GM23338 (cell line): ENCODE measurements at regions not wholly inside any gene's neighbourhood (a gene's known extent, or its start where the extent isn't known, plus 50 kb on each side); places are given as distances from the start of the nearest gene placed in this dataset.

Source experiments
- ATAC-seq: fragments of 200-7000 bp; cut with Tn5 transposase; 3 replicates; pipeline ENCODE4 v1.9.1; 2020
- DNase-seq: peaks from one replicate; pipeline ENCODE4 v3.0.0-alpha.2; 2015; ENCODE audit warnings: low spot score
- H2AFZ ChIP-seq: fragments of 200-600 bp; sonication (generic); 2 replicates; pipeline ENCODE4 v1.8.0; 2016; ENCODE audit warnings: antibody characterized with exemption, mild to moderate bottlenecking, moderate library complexity
- H3F3A ChIP-seq: fragments of 200-600 bp; sonication (generic); replicated peaks from 2 replicates; pipeline ENCODE4 v1.8.0; 2017; ENCODE audit warnings: antibody characterized with exemption, mixed run types, low read depth
- H3K27ac ChIP-seq: fragments of 200-600 bp; sonication (generic); 2 replicates; pipeline ENCODE4 v1.6.1; 2016; ENCODE audit warnings: low read depth
- H3K27me3 ChIP-seq: fragments of 200-600 bp; sonication (generic); 2 replicates; pipeline ENCODE4 v1.8.0; 2016; ENCODE audit warnings: mild to moderate bottlenecking, mixed run types, moderate library complexity; ENCODE audit not compliant: insufficient read depth
- H3K36me3 ChIP-seq: fragments of 200-600 bp; sonication (generic); 2 replicates; pipeline ENCODE4 v1.8.0; 2016; ENCODE audit warnings: mild to moderate bottlenecking; ENCODE audit not compliant: insufficient read depth
- H3K4me1 ChIP-seq: fragments of 200-600 bp; sonication (generic); 2 replicates; pipeline ENCODE4 v1.8.0; 2016; ENCODE audit warnings: mild to moderate bottlenecking, moderate library complexity; ENCODE audit not compliant: insufficient read depth
- H3K4me2 ChIP-seq: fragments of 200-600 bp; sonication (generic); 2 replicates; pipeline ENCODE4 v1.7.1; 2017; ENCODE audit warnings: mixed run types
- H3K4me3 ChIP-seq: fragments of 200-600 bp; sonication (generic); 2 replicates; pipeline ENCODE4 v1.6.1; 2016; ENCODE audit warnings: mixed run types
- H3K79me2 ChIP-seq: fragments of 200-600 bp; sonication (generic); replicated peaks from 2 replicates; pipeline ENCODE4 v1.8.0; 2017; ENCODE audit warnings: mild to moderate bottlenecking; ENCODE audit not compliant: insufficient read depth
- H3K9me2 ChIP-seq: fragments of 200-600 bp; sonication (generic); 2 replicates; pipeline ENCODE4 v1.8.0; 2017; ENCODE audit not compliant: insufficient read depth
- H4K20me1 ChIP-seq: fragments of 200-600 bp; sonication (generic); replicated peaks from 2 replicates; pipeline ENCODE4 v1.8.0; 2017; ENCODE audit warnings: mild to moderate bottlenecking; ENCODE audit not compliant: insufficient read depth
- H3K27ac Mint-ChIP-seq: 2 replicates; pipeline ENCODE4 v1.8.0; 2020; ENCODE audit warnings: inconsistent platforms, mild to moderate bottlenecking, moderate library complexity, mixed read lengths
- H3K27me3 Mint-ChIP-seq: 3 replicates; pipeline ENCODE4 v1.8.0; 2022; ENCODE audit warnings: low read depth, mild to moderate bottlenecking, moderate library complexity, mixed read lengths, inconsistent platforms; ENCODE audit not compliant: insufficient read depth, poor library complexity
- H3K36me3 Mint-ChIP-seq: 3 replicates; pipeline ENCODE4 v1.8.0; 2021; ENCODE audit warnings: low read depth, mild to moderate bottlenecking, inconsistent platforms, moderate library complexity, mixed read lengths
- H3K4me1 Mint-ChIP-seq: 3 replicates; pipeline ENCODE4 v1.8.0; 2020; ENCODE audit warnings: mild to moderate bottlenecking, inconsistent platforms, mixed read lengths
- H3K4me3 Mint-ChIP-seq: 3 replicates; pipeline ENCODE4 v1.8.0; 2021; ENCODE audit warnings: moderate library complexity, mild to moderate bottlenecking, inconsistent platforms, mixed read lengths
- H3K9me3 Mint-ChIP-seq: 3 replicates; pipeline ENCODE4 v1.8.0; 2020; ENCODE audit warnings: moderate library complexity, mild to moderate bottlenecking, inconsistent platforms, mixed read lengths
- CREB1 ChIP-seq: fragments of 250-450 bp; sonication (Bioruptor Pico); IDR thresholded peaks from 2 replicates; pipeline ENCODE4 v1.5.0; 2020; ENCODE audit warnings: low read depth, mild to moderate bottlenecking, moderate library complexity
- CTCF ChIP-seq, 2 experiments: fragments of 200-600 bp in 1 of 2; sonication (generic) in 1 of 2; conservative IDR thresholded peaks; 2 replicates each; pipeline versions ENCODE4 v1.5.1 to v1.6.1; 2016 to 2017; ENCODE audit warnings: antibody characterized with exemption in 2 of 2, low read depth in 2 of 2, mild to moderate bottlenecking in 2 of 2, moderate library complexity in 1 of 2
- ETS1 ChIP-seq: IDR thresholded peaks from 2 replicates; pipeline ENCODE4 v1.6.1; 2016; ENCODE audit warnings: antibody characterized with exemption
- EZH2 ChIP-seq: fragments of 200-600 bp; sonication (generic); IDR thresholded peaks from one replicate; pipeline ENCODE4 v1.8.0; 2017; ENCODE audit warnings: antibody characterized with exemption, mild to moderate bottlenecking, low read depth; ENCODE audit not compliant: unreplicated experiment
- EZH2phosphoT487 ChIP-seq: fragments of 200-600 bp; sonication (generic); IDR thresholded peaks from one replicate; pipeline ENCODE4 v1.8.1; 2018; ENCODE audit warnings: antibody characterized with exemption; ENCODE audit not compliant: unreplicated experiment
- JUNB ChIP-seq: IDR thresholded peaks from one replicate; pipeline ENCODE4 v1.6.1; 2016; ENCODE audit warnings: antibody characterized with exemption; ENCODE audit not compliant: unreplicated experiment
- NANOG ChIP-seq: IDR thresholded peaks from 2 replicates; pipeline ENCODE4 v1.6.1; 2016; ENCODE audit warnings: antibody characterized with exemption, borderline replicate concordance
- POLR2AphosphoS5 ChIP-seq: IDR thresholded peaks from 2 replicates; pipeline ENCODE4 v1.6.1; 2016; ENCODE audit warnings: antibody characterized with exemption, low read depth
- STAT1 ChIP-seq: IDR thresholded peaks from one replicate; pipeline ENCODE4 v1.6.1; 2016; ENCODE audit warnings: antibody characterized with exemption; ENCODE audit not compliant: unreplicated experiment
- ZNF114 ChIP-seq: fragments of 250-450 bp; sonication (Bioruptor Pico); IDR thresholded peaks from 2 replicates; pipeline ENCODE4 v1.5.0; 2020; ENCODE audit warnings: mild to moderate bottlenecking, moderate library complexity
- ZNF331 ChIP-seq: fragments of 250-450 bp; sonication (Bioruptor Pico); IDR thresholded peaks from 2 replicates; pipeline ENCODE4 v1.5.0; 2020; ENCODE audit warnings: low read depth, mild to moderate bottlenecking, moderate library complexity
- ZNF462 ChIP-seq: fragments of 250-450 bp; sonication (Bioruptor Pico); IDR thresholded peaks from 2 replicates; pipeline ENCODE4 v1.5.0; 2020; ENCODE audit warnings: mild to moderate bottlenecking, moderate library complexity
- TF ChIP-seq, protein P1 (sequence below): IDR thresholded peaks from one replicate; pipeline ENCODE4 v1.6.1; 2018; ENCODE audit warnings: antibody characterized with exemption; ENCODE audit not compliant: unreplicated experiment

DNA sequence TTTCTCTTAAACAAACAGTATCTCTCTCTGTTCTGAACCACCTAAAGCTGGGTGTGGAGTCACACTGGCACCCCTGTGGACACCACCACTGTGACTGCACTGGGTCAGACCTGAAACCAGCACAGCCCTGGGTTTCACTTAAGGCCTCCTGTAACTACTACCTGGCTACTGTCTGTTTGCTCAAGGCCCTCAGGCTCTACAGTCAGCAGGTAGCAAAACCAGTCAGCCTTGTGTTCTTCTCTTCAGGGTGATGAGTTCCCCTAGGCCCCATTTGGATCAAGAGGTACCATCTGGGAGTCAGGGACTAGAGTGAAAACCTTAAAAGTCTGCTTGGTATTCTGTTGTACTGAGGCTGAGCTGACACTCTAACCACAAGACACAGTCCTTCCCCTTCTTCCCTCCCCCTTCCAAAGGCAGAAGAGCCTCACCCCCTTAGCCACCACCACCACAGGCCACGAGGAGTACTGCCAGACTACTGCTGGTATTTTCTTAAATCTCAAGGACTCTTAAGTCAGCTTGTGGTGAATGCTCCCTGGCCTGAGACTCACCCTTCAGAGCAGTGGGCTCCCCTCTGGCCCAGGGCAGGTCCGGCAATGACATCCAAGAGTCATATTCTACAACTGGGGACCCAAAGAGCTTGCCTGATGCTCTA, 153.2 kb upstream of the MON1B start (continued):
- no peak for TF ChIP-seq ZNF114 (CRISPR knock-in tag)
- no peak for TF ChIP-seq EZH2

DNA sequence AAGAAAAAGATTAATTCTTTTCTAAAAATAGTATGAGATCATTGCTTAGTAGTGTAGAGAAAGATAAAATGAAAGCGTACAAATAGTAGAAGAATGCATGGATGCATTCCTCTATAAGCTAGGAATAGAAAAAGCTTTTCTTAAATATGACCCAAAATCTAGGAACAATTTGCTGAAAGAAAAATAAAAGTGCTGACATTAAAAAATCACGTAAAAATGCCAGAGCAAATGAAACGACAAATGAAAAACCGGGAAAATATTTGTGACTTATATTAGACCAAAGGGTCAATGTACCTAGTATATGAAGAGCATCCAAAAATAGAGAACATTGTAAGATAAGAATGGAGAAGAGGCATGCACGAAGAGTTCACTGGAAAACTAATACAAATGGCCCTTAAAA, 149.5 kb upstream of the MON1B start:
- H4K20me1 ChIP-seq, result no peaks in the 10 kb centered on the region
- no peaks in the 10 kb centered on the region for H3K27me3 Mint-ChIP-seq
- H3K36me3 ChIP-seq, result no peaks in the 10 kb centered on the region
- no peak overlapping the region for H3K27ac ChIP-seq
- TF ChIP-seq NANOG (no peak), STAT1 (no peak), CTCF (conservative IDR thresholded peaks at IDR 0.05; ENCODE audit: low read depth in 2 of 2) (no peak), ZNF331 (CRISPR knock-in tag) (no peak), EZH2phosphoT487 (no peak), EZH2 (no peak), POLR2AphosphoS5 (no peak), ZNF462 (no peak), JUNB (no peak), CREB1 (CRISPR knock-in tag) (no peak), ETS1 (no peak), ZNF114 (CRISPR knock-in tag) (no peak)
- TF ChIP-seq, protein P1, sequence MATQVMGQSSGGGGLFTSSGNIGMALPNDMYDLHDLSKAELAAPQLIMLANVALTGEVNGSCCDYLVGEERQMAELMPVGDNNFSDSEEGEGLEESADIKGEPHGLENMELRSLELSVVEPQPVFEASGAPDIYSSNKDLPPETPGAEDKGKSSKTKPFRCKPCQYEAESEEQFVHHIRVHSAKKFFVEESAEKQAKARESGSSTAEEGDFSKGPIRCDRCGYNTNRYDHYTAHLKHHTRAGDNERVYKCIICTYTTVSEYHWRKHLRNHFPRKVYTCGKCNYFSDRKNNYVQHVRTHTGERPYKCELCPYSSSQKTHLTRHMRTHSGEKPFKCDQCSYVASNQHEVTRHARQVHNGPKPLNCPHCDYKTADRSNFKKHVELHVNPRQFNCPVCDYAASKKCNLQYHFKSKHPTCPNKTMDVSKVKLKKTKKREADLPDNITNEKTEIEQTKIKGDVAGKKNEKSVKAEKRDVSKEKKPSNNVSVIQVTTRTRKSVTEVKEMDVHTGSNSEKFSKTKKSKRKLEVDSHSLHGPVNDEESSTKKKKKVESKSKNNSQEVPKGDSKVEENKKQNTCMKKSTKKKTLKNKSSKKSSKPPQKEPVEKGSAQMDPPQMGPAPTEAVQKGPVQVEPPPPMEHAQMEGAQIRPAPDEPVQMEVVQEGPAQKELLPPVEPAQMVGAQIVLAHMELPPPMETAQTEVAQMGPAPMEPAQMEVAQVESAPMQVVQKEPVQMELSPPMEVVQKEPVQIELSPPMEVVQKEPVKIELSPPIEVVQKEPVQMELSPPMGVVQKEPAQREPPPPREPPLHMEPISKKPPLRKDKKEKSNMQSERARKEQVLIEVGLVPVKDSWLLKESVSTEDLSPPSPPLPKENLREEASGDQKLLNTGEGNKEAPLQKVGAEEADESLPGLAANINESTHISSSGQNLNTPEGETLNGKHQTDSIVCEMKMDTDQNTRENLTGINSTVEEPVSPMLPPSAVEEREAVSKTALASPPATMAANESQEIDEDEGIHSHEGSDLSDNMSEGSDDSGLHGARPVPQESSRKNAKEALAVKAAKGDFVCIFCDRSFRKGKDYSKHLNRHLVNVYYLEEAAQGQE, result no peak
- no peak overlapping the region for H3K4me3 Mint-ChIP-seq
- no peaks in the 10 kb centered on the region for H3K4me1 Mint-ChIP-seq
- H3K4me3 ChIP-seq, result no peak overlapping the region
- H3K4me1 ChIP-seq, result no peaks in the 10 kb centered on the region
- H3F3A ChIP-seq, result no peaks in the 10 kb centered on the region
- H3K27ac Mint-ChIP-seq, result no peak overlapping the region
- H2AFZ ChIP-seq, result no peak overlapping the region
- DNase-seq (no peak), ATAC-seq (no peak)
- H3K9me2 ChIP-seq, result no peaks in the 10 kb centered on the region
- no peaks in the 10 kb centered on the region for H3K36me3 Mint-ChIP-seq
- H3K27me3 ChIP-seq, result no peaks in the 10 kb centered on the region
- H3K9me3 Mint-ChIP-seq, result peaks cover 41% of the 10 kb centered on the region
- no peaks in the 10 kb centered on the region for H3K79me2 ChIP-seq
- H3K4me2 ChIP-seq, result no peak overlapping the region
